Limb (tissue), 2 donors: ENCODE measurements at regions not wholly inside any gene's neighbourhood (a gene's known extent, or its start where the extent isn't known, plus 50 kb on each side); places are given as distances from the start of the nearest gene placed in this dataset.

ENCODE experiments used
- DNase-seq, 2 donors: peaks; one replicate each; pipeline ENCODE4 v3.0.0-alpha.2; 2016; ENCODE audit errors: extremely low spot score in 2 of 2

DNA sequence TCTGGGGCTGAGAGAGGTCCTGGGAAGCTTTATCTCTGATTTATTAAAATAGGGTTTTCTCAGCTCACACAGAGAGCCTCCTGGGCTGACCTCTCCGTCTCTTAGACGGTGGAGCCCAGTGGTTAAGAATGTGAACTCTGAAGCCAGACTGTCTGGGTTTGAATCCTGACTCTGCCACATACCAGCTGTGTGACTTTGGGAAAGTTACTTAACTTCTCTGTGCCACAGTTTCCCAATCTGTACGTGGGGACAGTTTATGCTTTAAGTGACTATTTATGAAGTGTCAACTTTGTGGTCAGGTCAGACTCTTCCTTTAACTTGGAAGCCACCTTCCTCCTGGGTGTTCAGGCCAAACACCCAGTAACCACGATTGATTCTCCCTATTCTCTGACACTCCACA, 290.9 kb downstream of the AACS start:
- DNase-seq: no peak

DNA sequence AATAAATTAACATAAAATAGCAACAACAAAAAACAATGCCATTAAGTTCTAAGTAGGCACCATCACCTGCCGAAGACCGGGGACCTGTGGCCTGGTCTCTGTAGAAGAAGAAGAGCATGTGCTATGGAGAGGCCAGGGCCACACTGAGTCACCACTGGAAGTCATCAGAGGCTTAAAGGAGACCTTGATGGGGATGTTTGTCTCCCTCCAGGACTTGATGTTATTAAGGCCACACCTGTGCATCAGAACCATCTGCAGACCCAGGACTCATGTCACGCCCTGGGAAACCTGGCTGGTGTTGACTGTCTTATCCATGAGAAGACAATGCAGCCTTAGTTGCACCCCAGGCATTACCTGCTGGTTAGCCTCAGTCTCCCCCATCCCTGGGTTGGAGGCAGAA, 292.3 kb downstream of the AACS start:
- DNase-seq: no peak

- DNase-seq: no peak
Observed at GRCh38 chr12:125360540-125360939, 295.3 kb downstream of the AACS start.

GRCh38 chr12:125371033-125371432, 305.8 kb downstream of the AACS start:
- DNase-seq: no peak

- no peak for DNase-seq
Observed at GRCh38 chr12:125372085-125372484, 306.9 kb downstream of the AACS start.

- no peak for DNase-seq
Observed at GRCh38 chr12:125373375-125373774, 308.1 kb downstream of the AACS start.

DNA sequence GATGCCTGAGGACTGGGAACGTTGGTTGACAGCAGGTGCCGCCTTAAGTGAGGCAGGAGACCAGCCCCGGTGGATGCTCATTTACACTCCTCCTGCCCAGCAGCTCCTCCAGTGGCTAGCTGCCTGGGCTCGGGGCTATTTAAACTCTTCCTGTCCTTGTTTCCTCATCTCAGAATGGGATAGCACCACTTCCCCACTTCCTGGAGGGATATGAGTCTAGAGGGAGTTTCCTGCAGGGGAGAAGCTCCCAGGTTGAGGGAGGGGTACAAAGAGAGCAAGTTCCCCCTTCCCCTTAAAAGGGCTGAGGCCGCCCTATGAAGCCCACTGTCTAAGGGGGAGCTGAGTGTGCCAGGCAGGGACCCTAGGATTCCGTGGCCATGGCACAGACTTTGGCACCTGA, 311.2 kb downstream of the AACS start:
- no peak for DNase-seq

DNA sequence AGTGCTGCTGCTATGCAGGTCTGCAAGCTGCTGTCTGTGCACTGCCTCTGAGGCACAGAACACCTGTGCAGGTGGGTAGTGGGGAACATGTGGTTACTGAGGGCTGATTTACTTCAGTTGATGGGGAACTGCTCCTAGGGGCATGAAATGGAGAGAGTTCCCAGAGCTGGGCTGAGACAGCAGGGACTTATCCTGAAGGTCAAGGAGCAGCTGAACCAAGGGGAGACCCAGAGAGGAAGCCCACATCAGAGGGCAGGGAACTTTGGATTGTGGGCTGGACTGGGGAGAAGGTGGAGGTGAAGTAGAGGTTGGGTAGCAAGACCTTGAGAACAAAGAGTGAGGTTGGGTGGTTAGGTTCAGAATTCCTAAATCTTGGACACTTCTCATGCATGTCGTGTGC, 311.9 kb downstream of the AACS start:
- no peak for DNase-seq

DNA sequence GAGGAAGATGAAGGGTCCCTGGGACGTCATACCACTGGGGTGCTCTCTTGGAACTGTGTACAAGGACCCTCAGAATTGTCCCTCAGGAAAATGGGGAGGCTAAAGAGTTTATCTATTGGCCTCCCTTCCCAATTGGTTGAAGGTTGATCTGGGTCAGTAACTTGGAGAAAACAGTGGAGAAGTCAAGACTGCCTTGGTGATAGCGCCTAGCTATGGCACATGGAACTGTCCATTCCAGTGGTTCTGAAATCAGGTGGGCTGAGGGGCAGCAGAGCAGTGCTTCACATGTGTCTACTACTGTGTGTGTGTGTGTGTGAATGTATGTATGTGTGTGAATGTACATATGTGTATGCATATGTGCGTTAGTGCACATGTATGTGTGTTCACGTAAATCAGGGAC, 316.1 kb downstream of the AACS start:
- no peak for DNase-seq

DNA sequence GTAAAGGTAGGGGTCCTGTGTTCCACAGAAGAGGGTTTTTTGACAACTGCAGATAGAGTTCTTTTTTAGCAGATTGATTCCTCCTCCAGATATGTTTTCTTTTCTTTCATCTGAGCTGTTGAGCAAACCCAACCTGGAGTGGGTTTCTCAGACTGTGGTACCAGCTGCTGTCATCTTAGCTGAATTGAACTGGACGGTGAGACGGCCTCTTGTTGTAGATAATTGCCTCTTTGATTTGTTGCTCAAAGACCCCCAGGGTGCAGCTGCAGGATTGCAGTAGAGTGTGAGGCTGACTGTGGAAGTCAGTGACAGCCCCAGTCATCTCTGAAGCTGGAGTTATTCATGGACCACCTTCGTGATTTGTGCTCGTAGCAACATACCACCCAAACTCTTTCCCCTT, 317.7 kb downstream of the AACS start:
- no peak for DNase-seq

DNA sequence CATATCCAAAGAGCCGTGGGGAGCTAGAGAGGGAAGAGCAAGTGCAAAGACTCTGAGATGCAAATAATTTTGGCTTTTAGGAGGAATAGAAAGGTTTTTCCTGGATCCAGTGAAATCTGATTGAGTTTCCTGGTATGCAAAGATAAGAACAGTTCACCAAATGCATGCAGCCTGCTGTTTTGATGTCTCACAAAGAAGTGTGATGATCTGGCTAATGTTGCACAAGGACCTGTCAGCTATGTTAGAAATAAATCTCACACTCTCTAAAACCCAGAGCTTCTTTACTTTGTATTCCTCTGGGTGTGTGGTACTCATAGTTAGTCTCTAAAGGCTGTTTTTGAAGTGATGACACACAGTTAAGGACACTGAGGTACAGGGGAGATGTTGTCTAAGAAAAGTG, 321.4 kb downstream of the AACS start:
- no peak for DNase-seq

- no peak for DNase-seq
Observed at GRCh38 chr12:125387206-125387605, 322.0 kb downstream of the AACS start.

DNA sequence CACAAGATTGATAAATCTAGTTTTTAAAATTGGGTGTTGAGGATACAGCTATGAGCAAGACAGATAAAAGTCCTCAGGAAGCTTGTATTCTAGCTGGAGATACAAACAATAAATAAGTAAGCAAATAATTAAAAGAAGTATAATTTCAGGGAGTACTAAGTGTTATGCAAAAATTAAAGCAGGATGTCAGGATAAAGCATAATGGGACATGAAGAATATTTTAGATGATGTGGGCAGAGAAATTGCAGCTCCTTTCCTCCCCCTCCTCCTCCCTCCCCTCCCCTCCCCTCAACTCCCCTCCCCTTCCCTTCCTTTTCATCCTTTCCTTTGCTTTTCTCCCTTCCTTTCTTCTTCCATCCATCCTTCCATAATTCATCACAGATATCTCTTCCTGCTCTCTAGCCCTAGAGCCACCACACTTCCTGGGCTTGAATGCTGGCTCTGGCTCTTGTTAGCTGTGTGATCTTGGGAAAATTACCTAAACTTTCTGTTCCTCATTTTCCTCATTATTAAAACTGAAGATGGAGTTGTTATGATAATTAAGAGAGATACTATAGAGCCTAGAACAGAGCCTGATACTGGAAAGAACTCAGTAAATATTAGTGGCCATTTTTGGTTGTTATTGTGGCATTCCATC, 323.9 kb downstream of the AACS start:
- no peak for DNase-seq

DNA sequence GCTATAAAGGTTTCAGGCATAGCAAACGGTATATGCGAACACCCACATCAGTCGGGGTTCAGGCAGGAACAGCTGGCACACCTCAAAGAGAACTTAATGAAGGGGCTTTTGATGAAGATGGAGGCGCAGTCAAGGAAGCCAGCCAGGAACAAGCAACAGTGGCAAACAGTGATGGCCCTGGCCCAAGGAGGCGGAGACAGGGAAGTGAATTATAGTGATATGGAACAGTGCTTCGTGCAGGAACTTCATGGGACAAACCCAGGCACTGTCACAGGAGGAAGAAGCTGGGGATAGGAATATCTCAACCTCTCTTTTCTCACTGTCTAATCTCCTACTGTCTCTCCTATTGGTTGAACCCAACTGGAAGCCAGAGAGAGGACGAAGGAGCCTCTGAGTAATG, 328.3 kb downstream of the AACS start:
- DNase-seq: no peak

DNA sequence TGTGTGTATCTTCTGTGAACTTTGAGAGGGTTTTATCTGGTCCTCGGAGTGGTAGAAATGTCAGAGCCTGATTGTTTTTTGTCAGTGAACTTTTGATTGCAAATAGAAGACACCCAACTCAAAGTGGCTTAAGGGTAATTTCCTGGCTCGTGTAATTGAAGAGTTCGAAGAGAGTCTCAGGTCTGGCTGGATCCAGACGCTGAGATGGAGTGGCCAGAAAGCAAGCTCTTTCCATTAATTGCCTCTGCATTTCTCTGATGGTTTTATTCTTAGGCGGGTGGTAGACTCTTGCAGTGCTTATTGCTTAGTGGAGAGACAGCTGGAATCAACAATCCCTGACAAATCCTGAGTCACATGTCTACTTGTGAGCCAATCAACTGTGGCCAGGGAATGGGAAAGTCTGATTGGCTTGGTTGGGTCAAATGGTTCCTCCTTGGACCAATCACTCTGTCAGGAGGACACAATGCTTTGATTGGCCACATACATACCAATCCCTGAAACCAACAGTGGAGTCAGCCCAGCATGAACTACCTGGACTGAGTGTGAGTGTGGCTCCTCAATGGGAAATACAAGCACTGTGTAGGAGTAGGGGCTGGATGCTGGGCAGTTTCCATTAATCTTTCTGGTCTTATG, 330.5 kb downstream of the AACS start:
- DNase-seq: no peak

GRCh38 chr12:125399489-125399888, 334.3 kb downstream of the AACS start:
- no peak for DNase-seq

- DNase-seq: no peak
Observed at GRCh38 chr12:125402874-125403789, 337.9 kb downstream of the AACS start.

- no peak for DNase-seq
Observed at GRCh38 chr12:125403843-125404242, 338.6 kb downstream of the AACS start.

GRCh38 chr12:125406131-125406530, 340.9 kb downstream of the AACS start:
- DNase-seq: no peak

DNA sequence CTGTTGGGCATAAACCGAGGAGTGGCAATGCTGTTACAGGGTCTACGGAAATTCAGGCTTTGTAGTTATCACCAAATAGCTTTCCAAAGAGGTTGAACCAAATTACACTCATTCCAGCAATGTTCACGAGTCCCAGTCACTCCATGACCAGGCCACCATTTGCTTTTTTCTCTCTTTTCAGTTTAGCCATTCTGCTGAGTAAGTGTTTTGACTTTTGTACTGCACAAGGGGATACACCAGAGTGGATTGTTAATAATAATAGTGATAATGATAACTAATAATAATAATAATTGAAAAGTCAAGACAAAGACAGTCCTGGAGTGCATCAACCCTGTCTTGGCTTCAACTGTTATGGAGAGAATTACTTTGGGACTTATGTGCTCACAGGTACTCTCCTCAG, 343.5 kb downstream of the AACS start:
- DNase-seq: no peak

DNA sequence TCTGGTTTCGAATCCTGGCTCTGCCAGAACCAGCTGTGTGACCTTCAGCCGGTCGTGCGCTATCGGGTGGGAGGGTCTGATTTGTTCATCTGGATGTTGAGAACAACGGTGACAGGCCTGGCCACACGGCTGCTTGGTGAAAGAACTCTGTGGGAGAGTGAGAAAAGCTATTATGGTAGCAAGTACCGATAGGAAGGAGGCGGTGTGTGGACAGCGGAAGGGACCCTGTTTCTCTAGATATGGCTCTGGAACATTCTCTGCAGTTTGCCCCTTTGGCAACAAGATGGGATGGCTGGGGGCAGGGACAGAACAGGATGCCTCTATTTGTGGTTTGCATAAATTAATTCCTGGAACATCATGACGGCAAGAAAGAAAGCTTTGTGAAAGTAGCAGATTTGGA, 347.3 kb downstream of the AACS start:
- no peak for DNase-seq

GRCh38 chr12:125417446-125417845, 352.2 kb downstream of the AACS start:
- no peak for DNase-seq
